GM21367 (cell line): ENCODE measurements at regions not wholly inside any gene's neighbourhood (a gene's known extent, or its start where the extent isn't known, plus 50 kb on each side); places are given as distances from the start of the nearest gene placed in this dataset.

ENCODE experiments used
- ATAC-seq: cut with Tn5 transposase; IDR thresholded peaks from one replicate; pipeline ENCODE4 v1.9.1; 2021; ENCODE audit not compliant: unreplicated experiment

DNA sequence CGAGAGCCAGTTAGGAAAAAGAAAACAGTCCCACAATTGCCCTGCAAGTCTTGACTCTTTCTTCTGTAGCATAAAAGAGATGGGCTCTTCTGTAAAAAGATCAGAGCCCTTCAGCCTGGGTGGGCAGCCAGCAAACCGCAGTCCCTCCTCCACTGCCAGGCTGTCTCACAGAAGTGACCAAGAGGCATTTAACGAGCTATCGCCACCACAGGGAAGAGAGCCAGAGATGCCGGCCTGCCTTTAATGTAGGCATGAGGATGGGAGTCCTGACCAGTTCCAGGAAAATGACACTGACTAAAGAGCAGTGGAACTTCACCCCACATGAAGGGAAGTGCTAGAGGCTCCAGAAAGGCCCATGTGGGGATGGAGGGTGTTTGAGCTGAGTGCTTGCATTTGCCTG, 264.6 kb downstream of the NDUFS4 start:
- no peak for ATAC-seq

- ATAC-seq = no peak
Observed at GRCh38 chr5:53825926-53826325, 265.5 kb downstream of the NDUFS4 start.

DNA sequence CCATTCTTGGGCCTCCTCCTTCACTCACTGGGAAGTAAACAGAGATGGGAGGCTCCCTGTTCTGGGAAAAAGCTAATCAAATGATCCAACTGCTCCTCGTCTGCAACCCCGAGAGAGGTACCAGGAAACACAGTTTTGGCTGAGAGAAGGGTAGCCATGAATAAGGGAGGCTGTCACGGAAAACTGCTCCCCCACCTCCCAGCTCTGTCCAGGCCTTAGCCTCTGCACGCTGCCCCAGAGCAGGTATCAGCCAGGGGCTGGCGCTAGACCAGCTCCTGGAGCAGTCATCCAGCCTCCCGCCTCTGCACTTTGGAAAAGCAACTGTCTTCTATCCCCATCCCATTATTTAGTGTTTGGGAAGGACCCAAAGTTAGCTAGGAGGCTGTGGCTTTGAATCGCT, 266.1 kb downstream of the NDUFS4 start:
- no peak for ATAC-seq

DNA sequence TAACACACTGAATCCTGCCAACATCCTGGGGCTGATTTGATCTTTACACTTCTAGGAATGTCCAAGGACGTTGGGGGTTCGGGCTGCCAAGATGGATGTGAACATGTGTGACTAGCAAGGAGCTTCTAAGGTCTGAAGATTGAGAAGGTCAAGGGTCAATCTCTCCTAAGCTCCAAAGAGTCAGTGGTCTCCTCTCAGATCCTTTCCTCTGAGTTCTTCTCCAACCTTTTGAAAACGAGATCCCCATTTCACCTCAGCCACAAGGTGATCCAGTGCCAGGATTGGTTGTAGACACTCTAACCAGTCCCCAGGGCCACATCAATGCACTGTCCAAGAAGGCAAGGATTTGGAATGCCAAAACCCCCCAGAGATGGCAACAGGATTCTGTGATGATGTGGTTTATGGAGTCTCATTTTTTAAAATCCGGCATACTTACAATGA, 266.8 kb downstream of the NDUFS4 start:
- no peak for ATAC-seq

DNA sequence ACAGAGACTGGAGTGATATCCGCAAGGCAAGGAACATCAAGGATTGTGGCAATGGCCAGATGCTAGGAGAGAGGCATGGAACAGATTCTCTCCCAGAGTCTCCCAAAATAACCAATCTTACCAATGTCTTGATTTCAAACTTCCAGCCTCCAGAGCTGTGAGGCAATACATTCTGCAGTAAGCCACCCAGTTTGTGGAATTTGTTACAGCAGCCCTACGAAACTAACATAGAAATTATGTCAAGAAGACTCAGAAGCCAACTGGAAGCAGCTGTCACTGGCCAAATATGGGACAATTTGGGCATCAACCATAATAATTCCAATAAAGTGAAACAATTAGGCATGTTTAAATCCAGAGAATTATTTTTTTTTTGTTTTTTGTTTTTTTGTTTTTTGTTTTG, 271.1 kb downstream of the NDUFS4 start:
- no peak for ATAC-seq
